ENCODE measurements at regions not wholly inside any gene's neighbourhood (a gene's known extent, or its start where the extent isn't known, plus 50 kb on each side); places are given as distances from the start of the nearest gene placed in this dataset.

GRCh38 chr2:45153121-45153520, 143.9 kb upstream of the SIX2 start:
- POLR2A ChIA-PET (ENCODE audit: low non-redundant PET) = no interaction called here
- intact Hi-C loops (cut with micrococcal nuclease; ENCODE audit: unreplicated experiment) = no loop called here
- H3K27ac ChIP-seq (ENCODE audit: low read depth, low read length, poor library complexity, severe bottlenecking) = no peak overlapping the region
- TF ChIP-seq CTCF (conservative IDR thresholded peaks at IDR 0.05; ENCODE audit: low read depth, low read length) (no peak), EZH2 (IDR thresholded peaks at IDR 0.05; ENCODE audit: borderline replicate concordance, low read depth, low read length, poor library complexity, severe bottlenecking) (no peak)
- no peaks in the 10 kb centered on the region for H3K36me3 ChIP-seq (ENCODE audit: insufficient read depth, low read length, poor library complexity, severe bottlenecking)
- no peak overlapping the region for H3K4me3 ChIP-seq (ENCODE audit: low read depth, low read length, poor library complexity, severe bottlenecking)
- H3K9me3 ChIP-seq (ENCODE audit: low read depth, low read length, poor library complexity, severe bottlenecking) = no peaks in the 10 kb centered on the region
- H3K27me3 ChIP-seq (replicated peaks; ENCODE audit: insufficient read depth, low read depth, low read length, poor library complexity) = peaks cover 22% of the 10 kb centered on the region
- no peak for DNase-seq (ENCODE audit: low spot score)
- no peaks in the 10 kb centered on the region for H3K4me1 ChIP-seq (ENCODE audit: insufficient read depth, low read length, poor library complexity, severe bottlenecking)
- CTCF ChIA-PET = no interaction called here
- no TSS peak for BruUV-seq (replicated peaks)

GRCh38 chr2:45152691-45153090, 143.4 kb upstream of the SIX2 start:
- no peak overlapping the region for H3K27ac ChIP-seq (ENCODE audit: low read depth, low read length, poor library complexity, severe bottlenecking)
- no TSS peak for BruUV-seq (replicated peaks)
- H3K4me1 ChIP-seq (ENCODE audit: insufficient read depth, low read length, poor library complexity, severe bottlenecking) = no peaks in the 10 kb centered on the region
- POLR2A ChIA-PET (ENCODE audit: low non-redundant PET) = no interaction called here
- intact Hi-C loops (cut with micrococcal nuclease; ENCODE audit: unreplicated experiment) = no loop called here
- peaks cover 19% of the 10 kb centered on the region for H3K27me3 ChIP-seq (replicated peaks; ENCODE audit: insufficient read depth, low read depth, low read length, poor library complexity)
- TF ChIP-seq CTCF (conservative IDR thresholded peaks at IDR 0.05; ENCODE audit: low read depth, low read length) (no peak), EZH2 (IDR thresholded peaks at IDR 0.05; ENCODE audit: borderline replicate concordance, low read depth, low read length, poor library complexity, severe bottlenecking) (no peak)
- H3K36me3 ChIP-seq (ENCODE audit: insufficient read depth, low read length, poor library complexity, severe bottlenecking) = no peaks in the 10 kb centered on the region
- DNase-seq (ENCODE audit: low spot score) = no peak
- no peak overlapping the region for H3K4me3 ChIP-seq (ENCODE audit: low read depth, low read length, poor library complexity, severe bottlenecking)
- CTCF ChIA-PET = no interaction called here
- H3K9me3 ChIP-seq (ENCODE audit: low read depth, low read length, poor library complexity, severe bottlenecking) = no peaks in the 10 kb centered on the region

- TF ChIP-seq CTCF (conservative IDR thresholded peaks at IDR 0.05; ENCODE audit: low read depth, low read length) (no peak), EZH2 (IDR thresholded peaks at IDR 0.05; ENCODE audit: borderline replicate concordance, low read depth, low read length, poor library complexity, severe bottlenecking) (no peak)
- H3K27me3 ChIP-seq (replicated peaks; ENCODE audit: insufficient read depth, low read depth, low read length, poor library complexity) = peaks cover 17% of the 10 kb centered on the region
- H3K9me3 ChIP-seq (ENCODE audit: low read depth, low read length, poor library complexity, severe bottlenecking) = no peaks in the 10 kb centered on the region
- BruUV-seq (replicated peaks) = no TSS peak
- no peak for DNase-seq (ENCODE audit: low spot score)
- intact Hi-C loops (cut with micrococcal nuclease; ENCODE audit: unreplicated experiment) = no loop called here
- POLR2A ChIA-PET (ENCODE audit: low non-redundant PET) = no interaction called here
- H3K27ac ChIP-seq (ENCODE audit: low read depth, low read length, poor library complexity, severe bottlenecking) = no peak overlapping the region
- CTCF ChIA-PET = no interaction called here
- H3K4me3 ChIP-seq (ENCODE audit: low read depth, low read length, poor library complexity, severe bottlenecking) = no peak overlapping the region
- H3K4me1 ChIP-seq (ENCODE audit: insufficient read depth, low read length, poor library complexity, severe bottlenecking) = no peaks in the 10 kb centered on the region
- H3K36me3 ChIP-seq (ENCODE audit: insufficient read depth, low read length, poor library complexity, severe bottlenecking) = no peaks in the 10 kb centered on the region
Measured at GRCh38 chr2:45145073-45145899, 136.0 kb upstream of the SIX2 start.

All from A673 (cell line).